HG03442 (cell line): ENCODE measurements at regions not wholly inside any gene's neighbourhood (a gene's known extent, or its start where the extent isn't known, plus 50 kb on each side); places are given as distances from the start of the nearest gene placed in this dataset.
"Not testable (repeated sequence)": the region's sequence is repeated elsewhere in the genome, so short reads cannot be mapped to it uniquely, and the experiment has no call there.

Source experiments
- ATAC-seq: cut with Tn5 transposase; IDR thresholded peaks from one replicate; pipeline ENCODE4 v1.9.1; 2021; ENCODE audit warnings: mild to moderate bottlenecking, moderate library complexity; ENCODE audit not compliant: unreplicated experiment

DNA sequence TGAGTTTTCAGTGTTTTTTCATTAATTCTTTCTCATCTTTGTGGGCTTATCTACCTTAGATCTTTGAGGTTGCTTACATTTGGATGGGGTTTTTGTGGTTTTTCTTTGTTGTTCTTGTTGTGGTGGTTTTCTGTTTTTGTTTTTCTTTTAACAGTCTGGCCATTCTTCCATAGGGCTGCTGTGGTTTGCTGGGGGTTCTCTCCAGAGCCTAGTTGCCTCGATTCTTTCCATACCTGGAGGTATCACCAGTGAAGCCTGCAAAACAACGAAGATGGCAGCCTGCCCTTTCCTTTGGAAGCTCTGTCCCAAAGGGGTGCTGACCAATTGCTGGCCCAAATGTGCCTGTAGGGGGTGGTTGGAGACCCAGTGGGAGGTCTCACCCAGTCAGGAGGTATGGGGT, 168.6 kb upstream of the CLNK start:
- ATAC-seq: no peak

DNA sequence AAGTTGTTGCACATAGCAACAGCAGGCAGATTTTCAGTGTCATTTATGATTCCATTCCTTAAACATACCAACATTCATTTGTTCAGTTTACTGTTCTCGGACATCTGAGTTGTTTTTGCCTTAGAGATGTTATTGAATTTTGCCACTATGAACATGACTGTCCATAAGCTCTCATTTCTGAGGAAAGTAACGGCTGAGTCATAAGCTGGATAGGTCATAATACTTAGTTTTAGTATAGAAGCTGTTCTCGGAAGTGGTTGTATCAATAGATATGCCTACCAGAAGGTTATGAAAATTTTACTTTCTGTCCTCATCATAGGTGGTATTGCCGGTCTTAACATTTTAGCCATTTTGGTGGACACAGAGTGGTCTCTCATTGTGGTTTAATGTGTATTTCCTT, 157.1 kb upstream of the CLNK start:
- ATAC-seq: no peak

DNA sequence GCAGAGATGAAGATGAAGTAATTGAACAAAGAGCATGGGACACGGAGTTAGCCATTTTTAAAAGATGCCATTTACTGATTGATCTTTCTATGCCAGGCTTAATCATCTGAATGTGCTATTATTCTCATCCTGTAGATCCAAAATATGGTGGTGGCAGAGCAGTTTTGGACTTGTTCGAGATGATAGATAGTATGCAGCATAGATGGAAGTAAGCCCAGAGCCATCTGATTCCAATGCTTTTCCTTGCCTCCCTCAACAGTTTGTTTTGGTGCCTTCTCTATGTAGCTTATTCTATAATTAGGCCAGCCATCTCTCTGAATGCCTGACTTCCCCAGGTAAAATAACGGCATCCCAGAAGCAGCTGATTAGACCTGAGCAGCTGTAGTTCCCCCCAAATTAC, 152.6 kb upstream of the CLNK start:
- ATAC-seq: no peak

DNA sequence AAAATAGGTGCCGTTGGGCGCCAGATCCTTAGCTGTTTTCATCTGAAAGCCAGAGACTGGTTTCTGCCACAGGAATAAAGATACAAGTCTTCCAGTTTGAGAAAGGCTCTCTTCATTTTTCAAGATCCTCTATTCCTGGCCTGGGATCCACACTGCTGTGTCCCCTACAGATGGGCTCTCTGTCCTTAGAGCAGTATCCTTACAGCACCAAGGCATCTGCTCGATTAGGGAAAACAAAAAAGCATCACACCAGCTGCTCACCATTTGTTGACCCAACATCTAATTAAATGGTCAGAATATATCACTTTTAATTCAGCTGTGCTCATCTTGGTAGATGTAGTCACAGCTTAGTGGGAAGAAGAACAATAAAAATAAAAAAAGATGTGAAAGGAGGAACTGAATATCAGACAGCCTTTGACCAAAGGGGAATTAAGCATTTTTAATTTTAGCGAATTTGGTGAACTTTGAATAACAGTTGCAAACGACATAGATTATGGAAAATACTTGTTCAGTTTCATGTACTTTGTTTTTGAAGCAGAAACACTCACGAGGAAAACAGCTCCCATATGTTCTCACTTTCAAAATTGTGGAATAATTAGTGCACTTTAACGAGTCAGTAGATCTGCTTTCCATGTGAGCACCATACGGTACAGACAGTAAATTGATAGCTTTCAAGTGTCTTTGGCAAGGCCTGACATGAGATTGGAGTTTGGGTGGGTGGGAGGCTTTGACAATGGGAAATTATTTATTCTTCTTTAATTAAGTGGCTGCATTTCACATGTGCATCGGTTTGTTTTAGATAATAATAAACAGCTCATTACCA, 148.4 kb upstream of the CLNK start:
- ATAC-seq: no peak

DNA sequence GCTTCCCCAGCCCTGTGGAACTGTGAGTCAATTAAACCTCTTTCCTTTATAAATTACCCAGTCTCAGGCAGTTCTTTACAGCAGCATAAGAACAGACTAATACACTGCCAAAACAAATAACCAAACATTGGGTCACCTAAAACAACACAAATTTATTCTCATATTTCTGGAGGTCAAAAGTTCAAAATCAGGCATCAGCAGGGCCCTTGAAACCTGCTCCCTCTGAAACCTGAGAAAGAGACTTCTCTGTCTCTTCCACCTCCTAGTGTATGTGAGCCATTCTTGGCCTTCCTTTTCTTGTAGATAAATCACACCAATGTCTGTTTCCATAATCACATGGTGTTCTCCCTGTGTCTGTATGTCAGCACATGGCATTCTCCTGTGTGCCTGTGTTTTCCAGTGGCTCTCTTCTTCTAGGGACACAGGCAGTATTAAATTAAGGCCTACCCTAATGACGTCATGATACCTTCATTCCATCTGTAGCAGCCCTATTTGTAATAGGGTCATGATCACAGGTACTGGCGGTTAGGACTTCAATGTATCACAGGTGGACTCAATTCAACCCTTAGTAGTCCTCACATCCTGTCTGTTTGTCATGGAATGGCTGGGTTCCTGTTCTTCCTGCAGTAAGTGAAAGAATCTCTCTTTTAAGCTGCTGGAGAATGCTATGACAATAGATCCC, 147.3 kb upstream of the CLNK start:
- no peak for ATAC-seq

DNA sequence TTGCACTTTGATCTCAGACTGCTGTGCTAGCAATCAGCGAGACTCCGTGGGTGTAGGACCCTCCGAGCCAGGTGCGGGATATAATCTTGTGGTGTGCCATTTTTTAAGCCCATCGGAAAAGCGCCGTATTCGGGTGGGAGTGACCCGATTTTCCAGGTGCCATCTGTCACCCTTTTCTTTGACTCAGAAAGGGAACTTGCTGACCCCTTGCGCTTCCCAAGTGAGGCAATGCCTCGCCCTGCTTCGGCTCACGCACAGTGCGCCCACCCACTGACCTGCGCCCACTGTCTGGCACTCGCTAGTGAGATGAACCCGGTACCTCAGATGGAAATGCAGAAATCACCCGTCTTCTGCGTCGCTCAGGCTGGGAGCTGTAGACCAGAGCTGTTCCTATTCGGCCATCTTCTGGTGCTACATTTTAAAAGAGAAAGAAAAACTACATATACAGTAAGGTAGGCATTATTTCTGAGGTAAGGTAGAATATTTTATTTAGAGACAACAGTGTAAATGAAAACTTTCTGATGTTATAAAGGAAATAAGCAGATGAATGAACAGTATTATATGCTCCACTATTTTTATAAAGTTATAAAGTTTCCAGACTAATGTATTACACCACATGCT, 144.5 kb upstream of the CLNK start:
- not testable (repeated sequence) for ATAC-seq

DNA sequence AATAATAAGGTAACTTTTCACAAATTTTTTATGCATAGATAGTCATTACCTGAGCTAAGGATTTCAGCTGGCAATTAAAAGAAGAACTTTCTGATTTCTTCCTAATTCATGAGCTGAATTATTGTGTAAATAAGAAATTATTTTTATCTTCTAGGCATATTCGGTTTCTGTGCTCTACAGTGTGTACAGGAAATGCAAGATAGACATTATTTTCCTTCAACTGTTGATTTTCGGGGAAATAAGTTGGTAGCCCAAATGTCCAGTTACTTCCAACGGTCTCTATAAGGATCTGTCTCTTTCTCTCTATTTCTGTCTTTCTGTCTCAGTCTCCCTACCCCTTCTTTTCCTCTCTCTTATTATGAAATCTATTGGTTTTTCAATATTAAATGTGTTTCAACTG, 137.3 kb upstream of the CLNK start:
- ATAC-seq: no peak

DNA sequence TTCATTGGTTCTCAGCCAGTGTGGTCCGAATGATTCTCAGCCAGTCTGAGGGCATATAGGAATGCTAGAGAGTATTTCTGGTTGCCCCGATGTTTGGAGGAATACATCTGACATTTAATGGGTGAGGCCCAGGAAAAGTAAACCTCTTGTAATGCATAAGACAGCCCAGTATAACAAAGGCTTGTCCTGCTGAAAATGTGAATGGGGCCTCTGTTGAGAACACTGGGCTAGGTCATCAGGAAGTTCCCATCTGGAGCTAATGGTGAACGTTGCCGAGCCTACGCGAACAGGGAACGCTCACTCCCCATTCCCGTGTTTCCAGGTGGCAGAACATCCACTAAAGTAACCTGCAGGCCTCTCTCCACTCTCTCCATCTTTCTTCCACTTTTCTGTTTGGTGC, 132.0 kb upstream of the CLNK start:
- no peak for ATAC-seq

DNA sequence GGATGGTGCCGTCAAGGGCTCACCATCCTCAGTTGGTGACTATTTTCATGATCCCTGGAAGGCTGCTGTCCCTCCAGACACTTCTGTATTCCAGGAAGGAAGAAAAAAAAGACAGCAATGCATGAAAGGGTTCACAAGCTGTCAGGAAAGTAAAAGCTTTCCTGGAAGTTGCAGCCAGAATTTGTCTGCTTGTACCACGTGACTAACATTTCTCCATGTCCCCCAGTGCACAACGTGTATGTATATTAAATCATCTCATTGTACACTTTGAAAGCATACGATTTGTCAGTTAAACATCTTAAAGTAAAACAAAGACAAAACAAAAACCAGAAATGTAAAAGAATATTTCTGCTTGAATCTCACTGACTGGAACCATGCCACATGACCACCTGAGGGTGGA, 127.4 kb upstream of the CLNK start:
- no peak for ATAC-seq

DNA sequence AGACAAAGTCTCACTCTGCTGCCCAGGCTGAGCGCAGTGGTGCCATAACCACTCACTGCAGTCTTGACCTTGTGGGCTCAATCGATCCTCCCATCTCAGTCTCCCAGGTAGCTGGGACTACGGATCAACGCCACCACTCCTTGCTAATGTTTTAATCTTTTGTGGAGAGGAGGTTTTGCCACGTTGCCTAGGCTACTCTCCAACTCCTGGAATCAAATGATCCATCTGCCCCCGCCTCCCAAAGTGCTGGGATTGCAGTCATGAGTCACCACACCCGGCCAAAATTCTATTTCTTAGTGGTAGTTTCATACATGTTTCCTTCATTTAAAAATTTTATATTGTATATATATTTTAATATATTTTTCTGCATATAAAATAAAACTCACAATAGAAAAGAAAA, 125.8 kb upstream of the CLNK start:
- ATAC-seq: no peak

DNA sequence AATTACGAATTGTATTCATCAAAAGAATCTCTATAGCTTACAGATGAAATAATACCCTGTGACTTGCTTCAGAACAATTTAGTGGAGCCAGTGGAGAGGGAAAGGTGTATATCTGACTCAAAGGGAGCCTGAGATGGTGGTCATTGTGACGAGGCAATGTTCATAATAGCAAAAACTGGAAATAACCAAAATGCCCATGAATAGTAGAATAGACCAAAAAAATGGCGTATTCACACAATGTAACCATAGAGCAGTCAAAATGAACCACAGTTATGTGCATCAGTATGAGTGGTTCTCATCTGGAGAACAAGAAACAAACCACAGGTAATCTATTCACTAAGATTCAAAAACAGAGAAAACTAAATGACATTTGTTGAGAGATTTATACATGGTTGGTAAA, 125.3 kb upstream of the CLNK start:
- ATAC-seq: no peak

DNA sequence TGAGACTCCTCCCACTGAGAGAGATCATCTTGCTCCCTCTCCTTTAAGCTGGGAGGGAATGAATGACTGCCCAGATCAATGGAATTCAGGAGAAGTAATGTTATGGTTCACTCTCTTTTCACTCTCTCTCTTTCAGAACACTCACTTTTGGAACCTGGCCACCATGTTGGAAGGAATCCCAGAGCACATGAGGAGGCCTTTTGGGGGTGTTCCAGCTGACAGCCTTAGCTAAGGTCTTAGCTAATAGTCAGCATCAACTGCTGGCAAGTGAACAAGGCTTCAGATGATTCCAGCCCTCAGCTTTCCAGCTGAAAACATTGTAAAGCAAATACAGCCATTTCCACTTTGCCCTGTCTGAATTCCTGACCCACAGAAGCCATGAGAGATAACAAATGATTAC, 124.0 kb upstream of the CLNK start:
- no peak for ATAC-seq

DNA sequence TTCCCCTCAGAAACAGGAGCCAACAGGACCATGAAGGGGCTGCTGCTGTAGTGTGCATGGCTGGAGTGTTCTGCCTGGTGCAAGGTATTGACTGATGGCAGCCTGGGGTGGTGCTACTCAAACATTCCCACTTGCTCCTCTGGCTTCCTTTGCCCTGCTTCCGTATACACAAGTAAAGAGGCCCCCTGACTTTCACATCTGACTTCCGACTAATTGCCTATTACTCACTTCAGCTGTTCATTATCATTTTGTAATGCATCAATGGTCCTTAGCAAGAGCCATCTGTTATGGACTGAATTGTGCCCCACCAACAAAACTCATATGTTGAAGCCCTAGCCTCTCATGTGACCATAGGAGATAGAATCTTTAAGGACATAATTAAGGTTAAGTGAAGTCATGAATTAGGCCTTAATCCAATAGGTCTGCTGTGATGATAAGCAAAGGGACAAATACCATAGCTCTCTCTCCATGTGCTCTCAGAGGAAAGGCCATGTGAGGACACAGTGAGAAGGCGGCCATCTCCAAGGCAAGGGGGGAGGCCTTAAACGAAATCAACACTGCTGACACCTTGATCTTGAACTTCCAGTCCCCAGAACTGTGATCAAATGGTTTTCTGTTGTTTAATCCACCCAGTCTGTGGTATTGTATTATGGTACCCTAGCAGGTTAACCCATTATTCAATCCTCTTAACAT, 122.5 kb upstream of the CLNK start:
- ATAC-seq: no peak

DNA sequence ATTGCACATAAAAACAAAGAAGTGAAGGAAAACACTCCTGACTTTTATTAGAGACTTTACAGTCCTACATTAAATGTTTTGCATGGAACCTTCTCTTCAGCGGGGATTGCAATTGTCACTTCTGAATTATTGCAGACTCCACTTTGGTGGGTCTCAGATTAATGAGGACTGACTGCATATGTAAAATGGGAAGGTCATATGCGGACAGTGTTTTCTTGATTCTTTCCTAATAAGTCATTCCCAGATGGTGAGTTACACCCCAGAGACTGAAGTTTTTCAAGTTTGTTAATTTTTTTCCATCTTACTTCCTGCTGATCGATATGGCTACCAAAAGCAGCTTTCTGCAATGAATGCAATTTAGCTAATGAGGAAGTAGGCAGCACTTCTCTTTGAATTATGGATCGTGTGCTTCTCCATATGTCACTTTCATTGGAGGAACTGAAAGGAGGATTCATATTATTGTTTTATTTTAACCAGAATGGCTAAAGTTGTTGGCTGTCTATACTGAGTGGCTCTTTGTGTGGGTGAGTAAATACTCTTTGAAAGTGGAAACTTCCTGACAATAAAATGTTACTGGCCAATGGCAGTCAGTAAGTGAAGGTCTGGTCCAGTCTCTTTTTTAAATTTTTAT, 119.3 kb upstream of the CLNK start:
- no peak for ATAC-seq

DNA sequence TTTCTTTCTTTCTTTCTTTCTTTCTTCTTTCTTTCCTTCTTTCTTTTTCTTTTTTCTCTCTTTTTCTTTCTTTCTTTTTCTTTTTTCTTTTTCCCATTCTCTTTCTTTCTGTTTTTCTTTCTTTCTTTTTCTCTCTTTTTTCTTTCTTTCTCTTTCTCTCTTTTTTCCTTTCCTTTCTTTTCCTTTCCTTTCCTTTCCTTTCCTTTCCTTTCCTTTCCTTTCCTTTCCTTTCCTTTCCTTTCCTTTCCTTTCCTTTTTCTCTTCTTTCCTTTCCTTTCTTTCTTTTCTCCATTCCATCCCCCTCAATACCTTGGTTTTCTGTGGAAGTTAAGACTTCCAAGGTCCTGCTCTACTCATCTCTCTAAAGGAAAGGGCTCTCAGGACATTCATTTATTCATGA, 102.8 kb upstream of the CLNK start:
- no peak for ATAC-seq

DNA sequence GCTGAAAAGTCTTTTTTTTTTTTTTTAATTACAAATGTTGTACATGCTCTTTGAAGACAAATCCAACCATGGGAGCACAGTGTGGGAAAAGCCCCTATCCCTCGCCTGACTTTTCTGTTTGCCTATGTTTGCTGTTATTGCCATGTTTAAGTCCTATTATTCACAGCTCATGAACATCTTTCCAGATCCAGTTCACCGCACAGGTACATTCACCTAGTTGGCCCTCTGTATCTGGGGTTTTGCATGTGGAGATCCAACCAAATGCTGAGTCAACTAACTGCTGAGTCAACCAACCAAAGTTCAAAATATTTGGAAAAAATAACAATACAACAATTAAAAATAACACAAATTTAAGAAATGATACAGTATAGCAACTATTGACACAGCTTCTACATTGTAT, 100.1 kb upstream of the CLNK start:
- ATAC-seq: no peak

DNA sequence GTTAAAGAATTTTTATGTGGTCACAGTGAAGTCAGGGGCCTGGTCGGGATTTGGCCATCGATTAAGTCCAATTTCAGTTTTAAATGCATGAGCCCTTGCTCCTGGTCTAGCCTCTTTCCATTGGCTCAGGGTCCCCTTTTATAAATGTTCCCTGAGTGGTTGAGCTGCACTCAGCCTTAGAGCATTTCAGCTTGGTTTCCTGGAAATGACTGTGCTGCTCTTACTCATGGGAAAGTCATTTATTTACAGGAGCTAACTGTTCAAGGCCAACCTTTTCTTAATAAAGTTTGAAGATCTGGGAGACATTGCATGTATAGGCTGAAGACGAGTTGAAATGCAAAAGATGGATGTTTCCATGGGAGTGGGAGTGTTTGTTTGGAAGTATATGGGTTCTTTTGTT, 98.8 kb upstream of the CLNK start:
- ATAC-seq: no peak

DNA sequence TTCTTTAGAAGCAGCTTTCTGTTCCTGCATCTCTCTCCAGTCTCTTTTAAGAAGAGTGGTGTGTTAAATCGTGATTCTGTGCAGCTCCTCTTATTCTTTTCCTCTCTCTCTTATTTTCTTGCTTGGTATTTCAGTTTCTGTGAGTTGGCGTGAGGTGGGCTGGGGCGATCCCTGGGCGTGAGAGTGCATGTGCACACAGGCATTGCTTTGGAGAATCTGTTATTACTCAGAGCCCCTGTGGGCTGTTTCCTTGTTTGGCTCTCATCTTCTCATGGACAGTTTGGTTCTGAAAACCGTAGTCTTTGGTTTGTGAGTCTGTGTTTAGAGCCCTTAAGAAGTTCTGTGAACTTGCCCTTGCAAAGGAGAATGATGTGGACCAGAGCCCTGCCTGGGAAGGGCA, 97.2 kb upstream of the CLNK start:
- peak; percentile 92 for ATAC-seq

DNA sequence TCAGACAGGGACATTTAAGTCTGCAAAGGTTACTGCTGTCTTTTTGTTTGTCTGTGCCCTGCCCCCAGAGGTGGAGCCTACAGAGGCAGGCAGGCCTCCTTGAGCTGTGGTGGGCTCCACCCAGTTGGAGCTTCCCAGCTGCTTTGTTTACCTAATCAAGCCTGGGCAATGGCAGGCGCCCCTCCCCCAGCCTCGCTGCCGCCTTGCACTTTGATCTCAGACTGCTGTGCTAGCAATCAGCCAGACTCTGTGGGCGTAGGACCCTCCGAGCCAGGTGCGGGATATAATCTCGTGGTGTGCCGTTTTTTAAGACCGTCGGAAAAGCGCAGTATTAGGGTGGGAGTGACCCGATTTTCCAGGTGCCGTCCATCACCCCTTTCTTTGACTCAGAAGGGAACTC, 96.2 kb upstream of the CLNK start:
- not testable (repeated sequence) for ATAC-seq

DNA sequence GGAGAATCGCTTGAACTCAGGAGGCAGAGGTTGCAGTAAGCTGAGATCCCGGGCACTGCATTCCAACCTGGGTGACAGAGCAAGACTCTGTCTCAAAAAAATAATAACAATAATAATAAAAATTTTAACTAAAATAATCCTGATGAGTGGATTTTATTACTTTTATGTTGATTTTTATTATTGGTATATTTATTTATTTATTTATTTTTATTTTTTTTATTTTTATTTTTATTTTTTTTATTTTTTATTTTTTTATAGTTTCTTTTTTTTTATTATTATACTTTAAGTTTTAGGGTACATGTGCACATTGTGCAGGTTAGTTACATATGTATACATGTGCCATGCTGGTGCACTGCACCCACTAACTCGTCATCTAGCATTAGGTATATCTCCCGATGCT, 90.6 kb upstream of the CLNK start:
- ATAC-seq: not testable (repeated sequence)

DNA sequence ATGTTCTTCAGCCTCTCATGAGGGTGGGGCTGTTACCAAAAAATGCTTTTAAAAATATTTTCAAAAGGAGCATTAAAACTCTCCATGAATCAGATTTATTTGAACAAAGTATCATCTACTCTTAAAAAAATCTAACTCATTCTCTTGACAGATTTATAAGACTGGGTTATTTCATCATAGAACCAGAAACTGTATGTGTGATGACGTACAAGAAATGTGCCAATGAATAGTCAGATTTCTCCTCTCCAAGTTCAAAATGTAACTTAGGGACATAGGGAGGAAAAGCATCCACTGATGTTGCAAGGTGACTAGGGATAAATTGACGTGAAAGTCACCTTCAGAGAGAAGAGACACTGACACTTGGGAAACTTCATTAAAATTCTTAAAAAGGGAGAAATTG, 89.1 kb upstream of the CLNK start:
- no peak for ATAC-seq
